CD8-positive, alpha-beta memory T cell (primary cell): ENCODE measurements at regions not wholly inside any gene's neighbourhood (a gene's known extent, or its start where the extent isn't known, plus 50 kb on each side); places are given as distances from the start of the nearest gene placed in this dataset.

Experiments used
- CTCF ChIA-PET: fragments of 350-600 bp; sonication (Branson Sonifier 250); formaldehyde crosslinking; loops from one replicate; lab custom pipeline; 2021; ENCODE audit warnings: antibody characterized with exemption; lab: Charles Lee
- POLR2A ChIA-PET: fragments of 350-600 bp; sonication (Branson Sonifier 250); formaldehyde crosslinking; loops from one replicate; lab custom pipeline; 2021; ENCODE audit warnings: antibody characterized with exemption; lab: Charles Lee
- DNase-seq, 5 donors: peaks; one replicate each; pipeline versions ENCODE4 v3.0.0 to v3.0.0-alpha.2; 2020 to 2022; ENCODE audit warnings: mixed read lengths in 1 of 5
- H3K27ac ChIP-seq: one replicate; pipeline ENCODE4 v1.7.0; 2013; ENCODE audit warnings: low read depth, mild to moderate bottlenecking, low read length, moderate library complexity
- H3K27me3 ChIP-seq: 2 replicates; pipeline ENCODE4 v1.7.0; 2013; ENCODE audit warnings: low read length, mild to moderate bottlenecking; ENCODE audit not compliant: insufficient read depth, poor library complexity, severe bottlenecking
- H3K36me3 ChIP-seq: 2 replicates; pipeline ENCODE4 v1.7.0; 2013; ENCODE audit warnings: mild to moderate bottlenecking, low read length, moderate library complexity; ENCODE audit not compliant: insufficient read depth
- H3K4me1 ChIP-seq: 2 replicates; pipeline ENCODE4 v1.7.0; 2013; ENCODE audit warnings: mild to moderate bottlenecking, low read length, moderate library complexity; ENCODE audit not compliant: insufficient read depth
- H3K4me3 ChIP-seq: 2 replicates; pipeline ENCODE4 v1.7.0; 2013; ENCODE audit warnings: mild to moderate bottlenecking, low read length
- H3K9me3 ChIP-seq: 2 replicates; pipeline ENCODE4 v1.7.0; 2013; ENCODE audit warnings: mild to moderate bottlenecking, low read length
- H3K27ac Mint-ChIP-seq, 8 donors: one replicate each; pipeline ENCODE4 v1.8.0; 2020 to 2021; ENCODE audit warnings: mixed read lengths in 8 of 8, mild to moderate bottlenecking in 6 of 8, inconsistent platforms in 3 of 8, moderate library complexity in 3 of 8
- H3K27me3 Mint-ChIP-seq, 2 donors: one replicate each; pipeline ENCODE4 v1.8.0; 2020 to 2021; ENCODE audit warnings: mixed read lengths in 2 of 2, mild to moderate bottlenecking in 1 of 2, moderate library complexity in 1 of 2
- H3K36me3 Mint-ChIP-seq, 3 donors: one replicate each; pipeline ENCODE4 v1.8.0; 2020 to 2021; ENCODE audit warnings: mixed read lengths in 3 of 3, inconsistent platforms in 1 of 3, mild to moderate bottlenecking in 1 of 3
- H3K4me1 Mint-ChIP-seq, 3 donors: one replicate each; pipeline ENCODE4 v1.8.0; 2020 to 2021; ENCODE audit warnings: mixed read lengths in 3 of 3, inconsistent platforms in 1 of 3, mild to moderate bottlenecking in 1 of 3
- H3K4me3 Mint-ChIP-seq, 7 donors: one replicate each; pipeline ENCODE4 v1.8.0; 2020 to 2021; ENCODE audit warnings: mixed read lengths in 7 of 7, mild to moderate bottlenecking in 6 of 7, moderate library complexity in 4 of 7, inconsistent platforms in 2 of 7
- H3K9me3 Mint-ChIP-seq, 5 donors: one replicate each; pipeline ENCODE4 v1.8.0; 2020 to 2022; ENCODE audit warnings: mixed read lengths in 5 of 5, mild to moderate bottlenecking in 3 of 5, moderate library complexity in 2 of 5, inconsistent platforms in 1 of 5

DNA sequence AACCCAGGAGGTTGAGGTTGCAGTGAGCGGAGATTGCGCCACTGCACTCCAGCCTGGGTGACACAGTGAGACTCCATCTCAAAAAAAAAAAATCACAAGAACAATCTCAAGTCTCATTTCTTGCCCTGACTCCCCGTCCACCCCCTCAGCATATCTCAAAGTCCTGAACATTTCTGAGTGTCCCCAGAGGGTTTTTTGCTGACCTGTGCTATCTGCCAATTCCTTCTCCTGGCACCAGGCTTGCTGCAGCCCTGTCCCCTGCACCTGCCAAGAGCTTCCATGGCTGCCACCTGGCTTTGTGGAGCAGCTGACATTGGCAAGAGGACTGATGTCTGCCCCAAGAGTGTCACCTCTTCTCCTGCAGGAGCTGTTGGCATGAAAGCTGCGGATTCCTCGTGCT lies 54.9 kb upstream of the PTPRT start:
- Histone ChIP-seq H3K9me3 (no peaks in the 10 kb centered on the region), H3K4me3 (no peak overlapping the region), H3K27me3 (no peaks in the 10 kb centered on the region), H3K27ac (no peak overlapping the region), H3K36me3 (no peaks in the 10 kb centered on the region), H3K4me1 (no peaks in the 10 kb centered on the region)
- Mint-ChIP-seq H3K36me3 (no peaks in the 10 kb centered on the region), H3K27ac (no peak overlapping the region), H3K9me3 (peaks cover 0 to 2% (median 0%) of the 10 kb centered on the region in 5 donors), H3K27me3 (peaks cover 5 to 12% of the 10 kb centered on the region in 2 donors), H3K4me3 (no peak overlapping the region), H3K4me1 (no peaks in the 10 kb centered on the region)
- ChIA-PET CTCF (no interaction called here), POLR2A (no interaction called here)
- DNase-seq: no peak

- CTCF ChIA-PET: no interaction called here
- H3K36me3 Mint-ChIP-seq: no peaks in the 10 kb centered on the region
- no peaks in the 10 kb centered on the region for H3K9me3 ChIP-seq
- no peak overlapping the region for H3K4me3 Mint-ChIP-seq
- H3K27ac ChIP-seq: no peak overlapping the region
- DNase-seq: no peak
- no peak overlapping the region for H3K4me3 ChIP-seq
- no peak overlapping the region for H3K27ac Mint-ChIP-seq
- H3K27me3 ChIP-seq: no peaks in the 10 kb centered on the region
- no peaks in the 10 kb centered on the region for H3K4me1 ChIP-seq
- POLR2A ChIA-PET: no interaction called here
- H3K4me1 Mint-ChIP-seq: no peaks in the 10 kb centered on the region
- H3K9me3 Mint-ChIP-seq: peaks cover 0 to 5% (median 4%) of the 10 kb centered on the region in 5 donors
- H3K27me3 Mint-ChIP-seq: peaks cover 3 to 12% of the 10 kb centered on the region in 2 donors
- H3K36me3 ChIP-seq: no peaks in the 10 kb centered on the region
Observed at GRCh38 chr20:43243672-43244269, 54.1 kb upstream of the PTPRT start.

DNA sequence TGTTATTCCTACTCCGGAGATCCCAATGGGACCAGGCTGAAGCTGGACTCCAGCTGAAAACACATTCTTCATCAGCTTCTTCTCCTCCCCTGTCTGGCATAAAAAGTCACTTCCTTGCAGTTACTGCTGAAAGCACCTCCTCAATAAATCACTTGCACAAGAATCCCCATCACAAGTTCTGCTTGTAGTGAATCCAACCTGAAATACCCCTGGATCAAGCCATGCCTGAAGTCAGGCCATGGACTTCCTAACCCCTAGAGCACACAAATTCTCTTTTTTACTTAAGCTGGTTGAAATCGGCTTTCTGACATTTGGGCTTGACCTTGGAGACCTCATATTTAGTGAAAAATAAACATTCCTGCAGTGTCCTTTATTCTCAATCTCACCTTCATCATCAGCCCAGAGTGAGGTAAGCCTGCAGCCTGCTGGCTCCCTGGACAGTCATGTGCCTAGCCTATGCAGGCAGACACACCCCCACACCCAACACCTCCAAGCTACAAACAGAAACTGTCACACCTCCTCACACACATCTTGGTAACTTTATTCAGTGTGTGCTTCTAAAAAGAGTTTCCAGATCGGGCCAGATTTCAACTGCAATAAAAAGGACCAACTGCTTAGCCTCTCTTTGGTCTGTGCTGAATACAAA lies 51.5 kb upstream of the PTPRT start:
- Mint-ChIP-seq H3K36me3 (no peaks in the 10 kb centered on the region), H3K4me3 (no peak overlapping the region), H3K9me3 (peaks cover 0 to 6% (median 5%) of the 10 kb centered on the region in 5 donors), H3K27me3 (peaks cover 1 to 3% of the 10 kb centered on the region in 2 donors), H3K27ac (no peak overlapping the region), H3K4me1 (no peaks in the 10 kb centered on the region)
- Histone ChIP-seq H3K4me1 (no peaks in the 10 kb centered on the region), H3K4me3 (no peak overlapping the region), H3K27me3 (no peaks in the 10 kb centered on the region), H3K9me3 (no peaks in the 10 kb centered on the region), H3K36me3 (no peaks in the 10 kb centered on the region), H3K27ac (no peak overlapping the region)
- ChIA-PET CTCF (no interaction called here), POLR2A (no interaction called here)
- no peak for DNase-seq
